ENCODE measurements at regions not wholly inside any gene's neighbourhood (a gene's known extent, or its start where the extent isn't known, plus 50 kb on each side); places are given as distances from the start of the nearest gene placed in this dataset.

DNA sequence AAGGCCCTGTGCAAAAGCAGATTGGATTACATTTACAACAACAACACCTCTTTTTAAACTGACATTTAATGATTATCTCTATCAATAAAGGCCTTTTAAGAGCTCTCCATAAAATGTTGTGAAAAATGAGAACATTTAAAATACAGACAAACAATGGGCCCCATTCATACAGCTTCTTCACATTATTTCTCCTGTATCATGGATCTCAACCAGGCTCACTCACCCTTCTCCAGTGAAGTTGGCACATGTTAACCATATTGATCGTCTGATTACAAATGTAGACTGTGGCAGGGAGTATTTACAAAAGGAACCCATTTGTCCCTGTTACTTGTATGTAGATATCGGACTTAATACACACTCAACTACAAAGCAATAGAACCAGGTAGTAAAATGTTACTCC lies 220.2 kb upstream of the BTG1 start:
- no peak overlapping the region for H3K4me3 Mint-ChIP-seq (ENCODE audit: unreplicated experiment)
- no peak overlapping the region for H3K27ac Mint-ChIP-seq (ENCODE audit: unreplicated experiment)
- TF ChIP-seq, protein P1, sequence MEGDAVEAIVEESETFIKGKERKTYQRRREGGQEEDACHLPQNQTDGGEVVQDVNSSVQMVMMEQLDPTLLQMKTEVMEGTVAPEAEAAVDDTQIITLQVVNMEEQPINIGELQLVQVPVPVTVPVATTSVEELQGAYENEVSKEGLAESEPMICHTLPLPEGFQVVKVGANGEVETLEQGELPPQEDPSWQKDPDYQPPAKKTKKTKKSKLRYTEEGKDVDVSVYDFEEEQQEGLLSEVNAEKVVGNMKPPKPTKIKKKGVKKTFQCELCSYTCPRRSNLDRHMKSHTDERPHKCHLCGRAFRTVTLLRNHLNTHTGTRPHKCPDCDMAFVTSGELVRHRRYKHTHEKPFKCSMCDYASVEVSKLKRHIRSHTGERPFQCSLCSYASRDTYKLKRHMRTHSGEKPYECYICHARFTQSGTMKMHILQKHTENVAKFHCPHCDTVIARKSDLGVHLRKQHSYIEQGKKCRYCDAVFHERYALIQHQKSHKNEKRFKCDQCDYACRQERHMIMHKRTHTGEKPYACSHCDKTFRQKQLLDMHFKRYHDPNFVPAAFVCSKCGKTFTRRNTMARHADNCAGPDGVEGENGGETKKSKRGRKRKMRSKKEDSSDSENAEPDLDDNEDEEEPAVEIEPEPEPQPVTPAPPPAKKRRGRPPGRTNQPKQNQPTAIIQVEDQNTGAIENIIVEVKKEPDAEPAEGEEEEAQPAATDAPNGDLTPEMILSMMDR (IDR thresholded peaks at IDR 0.05; ENCODE audit: partially characterized antibody, unreplicated experiment) = no peak
- peaks cover 30% of the 10 kb centered on the region for H3K4me1 Mint-ChIP-seq (ENCODE audit: low read depth, unreplicated experiment)
- no peak for DNase-seq
- no peaks in the 10 kb centered on the region for H3K36me3 Mint-ChIP-seq (ENCODE audit: unreplicated experiment)
- H3K27me3 Mint-ChIP-seq (ENCODE audit: unreplicated experiment) = peaks cover 3% of the 10 kb centered on the region
- peaks cover 3% of the 10 kb centered on the region for H3K9me3 Mint-ChIP-seq (ENCODE audit: unreplicated experiment)

DNA sequence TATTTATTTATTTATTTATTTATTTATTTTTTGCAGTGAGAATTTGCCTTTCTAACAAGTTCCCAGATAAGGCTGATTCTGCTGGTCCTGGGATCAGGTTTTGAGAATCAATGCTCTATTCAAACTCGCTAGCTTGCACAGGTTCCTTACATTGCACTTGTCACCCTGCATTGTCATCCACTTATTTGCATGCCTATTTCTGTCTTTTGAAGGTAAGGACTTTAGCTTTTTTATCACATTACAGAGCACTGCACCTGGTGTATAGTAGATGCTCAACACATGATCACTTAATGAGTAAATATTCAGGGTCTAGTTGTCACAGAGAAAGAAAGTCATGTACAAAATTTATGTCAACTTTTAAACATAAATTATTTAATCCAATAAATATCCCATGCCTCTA lies 219.7 kb upstream of the BTG1 start:
- no peak overlapping the region for H3K27ac Mint-ChIP-seq (ENCODE audit: unreplicated experiment)
- no peak overlapping the region for H3K4me3 Mint-ChIP-seq (ENCODE audit: unreplicated experiment)
- H3K4me1 Mint-ChIP-seq (ENCODE audit: low read depth, unreplicated experiment) = peaks cover 30% of the 10 kb centered on the region
- no peaks in the 10 kb centered on the region for H3K36me3 Mint-ChIP-seq (ENCODE audit: unreplicated experiment)
- peaks cover 3% of the 10 kb centered on the region for H3K9me3 Mint-ChIP-seq (ENCODE audit: unreplicated experiment)
- no peak for DNase-seq
- TF ChIP-seq, protein P1 (IDR thresholded peaks at IDR 0.05; ENCODE audit: partially characterized antibody, unreplicated experiment) = no peak
- peaks cover 3% of the 10 kb centered on the region for H3K27me3 Mint-ChIP-seq (ENCODE audit: unreplicated experiment)

DNA sequence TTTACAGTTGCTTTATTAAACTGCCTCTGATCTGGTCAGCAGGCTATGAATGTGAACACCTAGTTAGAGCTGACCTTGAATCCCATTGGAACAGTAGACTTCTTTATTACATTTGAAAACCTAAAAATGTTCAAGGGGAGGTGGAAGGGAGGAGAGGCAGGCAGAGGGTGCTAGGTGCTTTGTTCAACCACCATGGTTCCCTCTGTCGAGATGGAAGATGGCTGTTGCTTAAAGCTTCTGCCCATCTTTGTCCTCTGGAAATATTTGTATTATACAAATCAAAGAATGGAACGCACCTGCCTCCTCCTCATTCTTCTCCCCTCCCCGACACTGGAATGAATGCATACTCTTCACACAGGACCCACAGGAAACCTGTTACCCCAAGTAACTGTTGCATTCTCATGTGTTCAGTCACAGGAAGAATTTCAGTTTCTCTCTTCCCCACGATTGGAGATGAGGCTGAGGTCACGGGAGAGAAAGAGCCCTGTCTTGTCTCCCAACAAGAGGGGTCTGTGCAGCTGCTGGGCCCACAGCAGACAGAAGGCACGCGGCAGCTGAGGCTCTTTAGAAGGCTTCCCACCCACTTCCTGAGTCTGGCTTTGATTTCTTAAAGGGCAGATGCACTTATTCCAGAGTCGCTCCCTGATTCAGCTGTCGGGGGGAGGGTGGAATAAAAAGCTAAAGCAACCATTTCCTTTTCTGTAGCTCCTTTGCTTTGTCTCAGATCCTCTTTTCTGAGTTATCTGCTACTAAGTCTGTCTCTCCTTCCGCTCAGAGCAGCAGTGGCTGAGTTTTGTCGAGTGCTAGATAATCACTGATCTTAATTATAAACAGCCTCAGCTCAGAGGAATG lies 217.9 kb upstream of the BTG1 start:
- TF ChIP-seq, protein P1 (IDR thresholded peaks at IDR 0.05; ENCODE audit: partially characterized antibody, unreplicated experiment) = no peak
- DNase-seq = peak; percentile 51

DNA sequence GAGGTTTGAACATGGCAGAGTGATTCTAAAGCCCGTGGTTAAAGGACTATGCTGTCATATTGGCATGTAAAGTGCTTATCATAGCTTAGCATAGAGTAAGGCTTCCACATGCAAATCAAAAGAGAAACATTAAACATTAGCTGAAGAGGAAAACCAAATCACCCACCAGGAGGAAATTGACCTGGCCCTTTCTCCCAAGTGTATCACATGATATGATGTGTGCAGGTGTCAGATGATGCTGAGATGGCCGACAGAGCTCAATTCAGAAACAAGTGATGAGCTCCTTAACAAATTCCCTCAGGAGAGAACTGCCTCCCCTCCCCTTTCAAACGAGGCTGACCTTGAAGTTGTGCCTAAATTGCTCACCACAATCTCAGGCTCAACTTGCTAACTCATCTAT lies 217.1 kb upstream of the BTG1 start:
- H3K27me3 Mint-ChIP-seq (ENCODE audit: unreplicated experiment) = peaks cover 3% of the 10 kb centered on the region
- no peak overlapping the region for H3K27ac Mint-ChIP-seq (ENCODE audit: unreplicated experiment)
- peak overlapping the region; percentile 65 for H3K4me3 Mint-ChIP-seq (ENCODE audit: unreplicated experiment)
- H3K4me1 Mint-ChIP-seq (ENCODE audit: low read depth, unreplicated experiment) = peaks cover 29% of the 10 kb centered on the region
- H3K9me3 Mint-ChIP-seq (ENCODE audit: unreplicated experiment) = peaks cover 3% of the 10 kb centered on the region
- DNase-seq = no peak
- H3K36me3 Mint-ChIP-seq (ENCODE audit: unreplicated experiment) = no peaks in the 10 kb centered on the region
- TF ChIP-seq, protein P1 (IDR thresholded peaks at IDR 0.05; ENCODE audit: partially characterized antibody, unreplicated experiment) = no peak

More for the DNA sequence above, 217.9 kb upstream of the BTG1 start:
- H3K9me3 Mint-ChIP-seq (ENCODE audit: unreplicated experiment) = peaks cover 3% of the 10 kb centered on the region
- peaks cover 3% of the 10 kb centered on the region for H3K27me3 Mint-ChIP-seq (ENCODE audit: unreplicated experiment)
- H3K4me3 Mint-ChIP-seq (ENCODE audit: unreplicated experiment) = peak overlapping the region; percentile 65
- H3K36me3 Mint-ChIP-seq (ENCODE audit: unreplicated experiment) = no peaks in the 10 kb centered on the region
- peaks cover 29% of the 10 kb centered on the region for H3K4me1 Mint-ChIP-seq (ENCODE audit: low read depth, unreplicated experiment)
- peak overlapping the region; percentile 75 for H3K27ac Mint-ChIP-seq (ENCODE audit: unreplicated experiment)

DNA sequence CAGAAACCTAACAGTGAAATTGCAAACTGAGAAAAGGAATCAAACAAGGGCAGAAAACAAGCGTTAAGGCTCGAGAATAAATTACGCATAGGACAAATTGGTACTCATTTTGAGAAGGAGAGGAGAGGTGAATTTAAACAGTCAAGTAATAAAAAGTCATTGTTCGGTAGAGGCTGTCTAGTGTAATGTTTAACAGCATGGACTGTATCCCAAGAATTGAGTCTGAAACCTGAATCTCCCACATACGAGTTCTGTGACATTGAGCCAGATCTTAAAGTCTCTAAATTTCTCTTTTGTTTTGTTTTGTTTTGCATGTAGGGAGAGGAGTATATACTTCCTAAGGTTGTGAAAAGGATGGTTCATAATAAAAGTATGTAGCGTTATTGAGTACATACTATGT lies 216.5 kb upstream of the BTG1 start:
- H3K4me1 Mint-ChIP-seq (ENCODE audit: low read depth, unreplicated experiment) = peaks cover 29% of the 10 kb centered on the region
- H3K27ac Mint-ChIP-seq (ENCODE audit: unreplicated experiment) = no peak overlapping the region
- peaks cover 3% of the 10 kb centered on the region for H3K9me3 Mint-ChIP-seq (ENCODE audit: unreplicated experiment)

More for the DNA sequence above, 216.5 kb upstream of the BTG1 start:
- Mint-ChIP-seq H3K4me3 (ENCODE audit: unreplicated experiment) (no peak overlapping the region), H3K27me3 (ENCODE audit: unreplicated experiment) (peaks cover 3% of the 10 kb centered on the region), H3K36me3 (ENCODE audit: unreplicated experiment) (no peaks in the 10 kb centered on the region)
- TF ChIP-seq, protein P1 (IDR thresholded peaks at IDR 0.05; ENCODE audit: partially characterized antibody, unreplicated experiment) = no peak
- no peak for DNase-seq
